ENCODE measurements at regions not wholly inside any gene's neighbourhood (a gene's known extent, or its start where the extent isn't known, plus 50 kb on each side); places are given as distances from the start of the nearest gene placed in this dataset.
"Not testable (repeated sequence)": the region's sequence is repeated elsewhere in the genome, so short reads cannot be mapped to it uniquely, and the experiment has no call there.

DNA sequence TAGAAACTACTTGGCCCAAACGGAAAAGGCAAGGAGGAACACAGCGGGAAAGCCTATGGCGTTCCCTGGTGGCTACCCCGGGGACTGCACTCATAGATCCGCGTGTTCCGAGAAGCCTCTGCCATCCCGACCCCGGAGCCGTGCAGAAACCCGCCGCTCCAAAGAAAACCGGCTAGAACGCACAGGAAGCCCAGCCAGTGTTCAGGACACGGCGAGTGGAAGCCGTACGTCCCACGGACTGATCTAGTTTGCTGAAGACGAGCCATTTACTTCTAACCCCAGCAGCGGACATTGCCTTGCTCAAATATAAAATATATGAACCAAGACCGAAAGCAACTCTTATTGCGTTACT lies 215.0 kb upstream of the NOTCH2NLA start:
- H3K36me3 ChIP-seq (ENCODE audit: control insufficient read depth in 1 of 2, insufficient read depth in 2 of 2, low read length in 2 of 2); H3K27me3 ChIP-seq (ENCODE audit: low read depth, low read length); H3K9me3 ChIP-seq (ENCODE audit: control insufficient read depth in 1 of 2, low read length in 2 of 2); H3K4me3 ChIP-seq (ENCODE audit: low read depth in 1 of 2, low read length in 2 of 2); H3K4me1 ChIP-seq (ENCODE audit: control insufficient read depth in 1 of 2, insufficient read depth in 2 of 2, low read length in 2 of 2); H3K27ac ChIP-seq (ENCODE audit: low read length): not testable (repeated sequence)

DNA sequence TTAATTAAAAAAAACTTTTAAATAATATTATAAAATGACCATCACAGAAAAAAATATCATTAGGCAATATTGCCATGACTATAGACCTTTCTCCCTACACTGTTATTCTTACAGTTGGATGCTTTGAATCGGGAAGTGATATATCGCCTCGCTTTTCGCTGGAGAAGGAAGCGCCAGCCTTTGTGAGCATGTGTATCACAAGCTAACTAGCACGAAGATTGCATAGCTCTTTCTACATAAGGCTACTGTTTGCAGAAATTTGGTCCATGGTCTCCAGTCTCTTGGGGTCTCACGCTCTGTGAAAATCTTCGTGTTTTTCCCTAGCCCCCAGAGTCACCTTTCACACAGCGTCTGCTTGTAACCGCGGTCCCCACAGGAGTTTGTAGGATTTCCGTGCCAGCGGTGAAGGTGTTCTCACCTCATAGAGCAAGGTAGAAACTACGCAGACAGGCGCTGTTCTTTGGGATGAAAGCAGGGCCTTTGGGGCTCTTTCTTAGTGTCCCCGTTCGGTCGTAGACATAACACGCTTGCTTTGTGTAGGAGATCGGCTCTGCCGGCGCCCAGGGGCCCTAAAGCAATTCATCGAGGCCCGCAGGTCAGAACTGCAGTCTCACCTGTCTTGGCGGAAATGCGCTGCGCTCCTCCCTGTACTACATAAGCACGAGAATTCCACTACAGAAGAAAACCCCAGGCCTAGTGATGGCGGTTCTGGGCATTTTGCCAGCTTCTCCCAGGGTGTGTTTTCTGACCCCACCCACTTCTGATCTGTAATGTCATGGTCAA lies 214.5 kb upstream of the NOTCH2NLA start:
- not testable (repeated sequence) for H3K4me3 ChIP-seq (ENCODE audit: low read depth in 1 of 2, low read length in 2 of 2); H3K27ac ChIP-seq (ENCODE audit: low read length); H3K36me3 ChIP-seq (ENCODE audit: control insufficient read depth in 1 of 2, insufficient read depth in 2 of 2, low read length in 2 of 2); H3K27me3 ChIP-seq (ENCODE audit: low read depth, low read length); H3K4me1 ChIP-seq (ENCODE audit: control insufficient read depth in 1 of 2, insufficient read depth in 2 of 2, low read length in 2 of 2); H3K9me3 ChIP-seq (ENCODE audit: control insufficient read depth in 1 of 2, low read length in 2 of 2)

DNA sequence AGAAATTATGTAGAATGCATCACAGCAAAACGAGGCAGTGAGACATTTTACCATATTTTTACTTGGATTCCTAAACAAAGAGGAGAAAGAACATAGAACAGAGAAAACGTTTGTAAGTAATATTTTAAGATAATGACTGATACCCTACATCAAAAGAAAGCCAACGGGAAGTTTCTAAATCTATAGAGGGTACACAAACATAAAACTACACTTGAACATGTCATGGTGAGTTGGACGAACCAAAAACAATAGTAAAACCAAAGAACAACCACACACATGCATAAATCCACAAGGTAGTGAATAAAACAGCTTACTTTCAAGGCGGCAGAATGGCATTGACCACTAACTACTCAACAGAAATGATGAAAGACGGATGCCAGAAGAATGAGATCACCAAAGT lies 209.7 kb upstream of the NOTCH2NLA start:
- H3K36me3 ChIP-seq (ENCODE audit: control insufficient read depth in 1 of 2, insufficient read depth in 2 of 2, low read length in 2 of 2); H3K4me1 ChIP-seq (ENCODE audit: control insufficient read depth in 1 of 2, insufficient read depth in 2 of 2, low read length in 2 of 2); H3K27me3 ChIP-seq (ENCODE audit: low read depth, low read length); H3K4me3 ChIP-seq (ENCODE audit: low read depth in 1 of 2, low read length in 2 of 2); H3K27ac ChIP-seq (ENCODE audit: low read length); H3K9me3 ChIP-seq (ENCODE audit: control insufficient read depth in 1 of 2, low read length in 2 of 2): not testable (repeated sequence)

DNA sequence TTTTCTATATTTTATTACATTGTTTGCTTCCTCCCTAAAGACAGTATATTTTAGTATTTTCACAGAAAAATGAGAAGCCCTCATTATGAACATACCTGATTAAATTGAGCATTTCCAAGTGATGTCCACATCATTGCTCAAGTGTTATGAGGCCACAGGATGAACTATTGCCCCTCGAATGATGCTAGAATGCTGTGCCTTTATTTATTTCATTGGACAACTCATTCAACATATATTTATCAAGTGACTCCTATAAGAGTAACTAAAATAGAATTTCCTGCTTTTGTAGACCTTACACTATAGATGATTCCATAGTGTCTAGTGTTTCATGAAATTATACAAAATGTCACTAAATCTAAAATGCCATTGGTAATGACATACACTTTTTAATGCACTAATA lies 187.8 kb upstream of the NOTCH2NLA start:
- not testable (repeated sequence) for H3K27me3 ChIP-seq (ENCODE audit: low read depth, low read length); H3K27ac ChIP-seq (ENCODE audit: low read length); H3K36me3 ChIP-seq (ENCODE audit: control insufficient read depth in 1 of 2, insufficient read depth in 2 of 2, low read length in 2 of 2); H3K4me1 ChIP-seq (ENCODE audit: control insufficient read depth in 1 of 2, insufficient read depth in 2 of 2, low read length in 2 of 2); H3K9me3 ChIP-seq (ENCODE audit: control insufficient read depth in 1 of 2, low read length in 2 of 2); H3K4me3 ChIP-seq (ENCODE audit: low read depth in 1 of 2, low read length in 2 of 2)

DNA sequence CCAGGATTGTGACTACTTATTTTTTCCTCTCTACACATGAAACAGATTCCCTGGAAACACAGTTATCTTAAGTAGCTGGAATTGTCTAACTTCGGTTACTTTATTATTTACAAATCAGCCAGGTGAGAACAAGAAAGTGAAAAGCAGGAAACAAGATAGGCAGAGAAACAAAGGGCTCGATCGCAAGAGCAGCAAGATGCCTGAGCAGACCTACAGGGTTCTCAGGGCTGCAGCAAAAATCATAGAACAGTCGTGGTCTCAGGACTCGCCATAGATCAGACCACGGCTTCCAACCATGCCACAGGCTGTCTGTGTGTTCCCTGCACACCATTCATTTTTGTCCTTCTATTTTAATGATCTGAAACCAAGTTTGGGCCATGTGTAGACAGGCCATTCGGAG lies 186.2 kb upstream of the NOTCH2NLA start:
- not testable (repeated sequence) for H3K36me3 ChIP-seq (ENCODE audit: control insufficient read depth in 1 of 2, insufficient read depth in 2 of 2, low read length in 2 of 2); H3K27me3 ChIP-seq (ENCODE audit: low read depth, low read length); H3K27ac ChIP-seq (ENCODE audit: low read length); H3K4me1 ChIP-seq (ENCODE audit: control insufficient read depth in 1 of 2, insufficient read depth in 2 of 2, low read length in 2 of 2); H3K9me3 ChIP-seq (ENCODE audit: control insufficient read depth in 1 of 2, low read length in 2 of 2); H3K4me3 ChIP-seq (ENCODE audit: low read depth in 1 of 2, low read length in 2 of 2)

DNA sequence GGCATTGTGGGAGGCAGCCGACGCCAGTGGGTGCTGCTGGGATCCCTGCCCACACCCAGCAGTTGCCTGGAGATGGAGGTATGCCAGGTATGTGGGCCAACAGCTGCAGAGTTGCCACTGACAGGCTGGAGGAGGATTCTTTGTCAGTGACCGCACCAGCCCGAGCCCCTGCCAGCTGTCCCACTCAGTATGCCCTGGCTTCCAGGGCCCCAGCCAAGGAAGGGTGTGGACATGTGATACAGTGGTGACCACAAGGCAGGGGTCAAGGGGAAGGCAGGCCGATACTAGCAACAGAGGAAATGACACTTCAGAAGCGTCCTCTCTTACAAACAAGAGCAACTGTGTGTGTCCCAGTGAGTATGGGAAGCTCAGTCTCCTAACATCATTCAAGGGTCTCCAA lies 185.1 kb upstream of the NOTCH2NLA start:
- not testable (repeated sequence) for H3K9me3 ChIP-seq (ENCODE audit: control insufficient read depth in 1 of 2, low read length in 2 of 2); H3K4me3 ChIP-seq (ENCODE audit: low read depth in 1 of 2, low read length in 2 of 2); H3K27ac ChIP-seq (ENCODE audit: low read length); H3K27me3 ChIP-seq (ENCODE audit: low read depth, low read length); H3K36me3 ChIP-seq (ENCODE audit: control insufficient read depth in 1 of 2, insufficient read depth in 2 of 2, low read length in 2 of 2); H3K4me1 ChIP-seq (ENCODE audit: control insufficient read depth in 1 of 2, insufficient read depth in 2 of 2, low read length in 2 of 2)

DNA sequence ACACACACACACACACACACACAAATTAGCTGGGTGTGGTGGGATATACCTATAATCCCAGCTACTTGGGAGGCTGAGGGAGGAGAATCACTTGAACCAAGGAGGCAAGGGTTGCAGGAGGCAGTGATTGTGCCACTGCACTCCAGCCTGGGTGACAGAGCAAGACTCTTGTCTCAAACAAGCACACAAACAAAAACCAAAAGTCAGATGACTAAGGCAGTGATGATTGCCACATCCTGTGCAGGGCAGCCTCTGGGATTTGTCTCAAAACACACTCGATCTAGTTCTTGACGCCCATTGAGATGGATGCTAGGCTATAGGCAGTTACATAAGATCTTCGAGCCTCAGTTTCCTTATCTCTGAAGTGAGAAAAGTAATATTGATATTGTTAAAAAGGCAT lies 183.1 kb upstream of the NOTCH2NLA start:
- not testable (repeated sequence) for H3K9me3 ChIP-seq (ENCODE audit: control insufficient read depth in 1 of 2, low read length in 2 of 2); H3K4me1 ChIP-seq (ENCODE audit: control insufficient read depth in 1 of 2, insufficient read depth in 2 of 2, low read length in 2 of 2); H3K27ac ChIP-seq (ENCODE audit: low read length); H3K27me3 ChIP-seq (ENCODE audit: low read depth, low read length); H3K36me3 ChIP-seq (ENCODE audit: control insufficient read depth in 1 of 2, insufficient read depth in 2 of 2, low read length in 2 of 2); H3K4me3 ChIP-seq (ENCODE audit: low read depth in 1 of 2, low read length in 2 of 2)

DNA sequence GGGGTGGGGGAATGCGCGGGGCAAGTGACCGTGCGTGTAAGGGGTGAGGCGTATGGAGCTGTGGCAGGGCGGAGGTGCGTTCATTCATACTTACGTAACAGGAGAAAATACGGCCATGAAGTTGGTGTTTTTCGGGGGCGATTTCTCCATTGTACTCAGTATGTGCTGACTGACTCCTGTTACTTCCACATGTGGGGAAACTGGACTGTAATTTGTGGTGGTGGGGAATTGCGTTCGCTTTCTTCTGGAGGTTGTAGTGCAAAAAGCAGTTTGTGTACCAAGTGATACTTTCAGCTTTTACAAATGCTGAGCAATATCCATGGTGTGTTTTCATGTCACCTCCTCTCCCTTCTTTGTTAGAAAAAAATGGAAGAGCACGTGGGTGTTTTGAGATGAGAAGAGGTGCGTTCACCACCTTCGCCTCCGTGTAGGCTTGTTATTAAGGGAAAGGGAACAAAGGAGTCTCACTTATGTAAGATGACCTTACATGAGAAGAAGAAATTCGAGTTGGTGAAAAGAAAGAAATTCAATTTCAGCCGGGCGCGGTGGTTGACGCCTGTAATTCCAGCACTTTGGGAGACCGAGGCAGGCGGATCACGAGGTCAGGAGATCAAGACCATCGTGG lies 181.1 kb upstream of the NOTCH2NLA start:
- H3K4me1 ChIP-seq (ENCODE audit: control insufficient read depth in 1 of 2, insufficient read depth in 2 of 2, low read length in 2 of 2); H3K27ac ChIP-seq (ENCODE audit: low read length); H3K27me3 ChIP-seq (ENCODE audit: low read depth, low read length); H3K36me3 ChIP-seq (ENCODE audit: control insufficient read depth in 1 of 2, insufficient read depth in 2 of 2, low read length in 2 of 2); H3K4me3 ChIP-seq (ENCODE audit: low read depth in 1 of 2, low read length in 2 of 2); H3K9me3 ChIP-seq (ENCODE audit: control insufficient read depth in 1 of 2, low read length in 2 of 2): not testable (repeated sequence)

DNA sequence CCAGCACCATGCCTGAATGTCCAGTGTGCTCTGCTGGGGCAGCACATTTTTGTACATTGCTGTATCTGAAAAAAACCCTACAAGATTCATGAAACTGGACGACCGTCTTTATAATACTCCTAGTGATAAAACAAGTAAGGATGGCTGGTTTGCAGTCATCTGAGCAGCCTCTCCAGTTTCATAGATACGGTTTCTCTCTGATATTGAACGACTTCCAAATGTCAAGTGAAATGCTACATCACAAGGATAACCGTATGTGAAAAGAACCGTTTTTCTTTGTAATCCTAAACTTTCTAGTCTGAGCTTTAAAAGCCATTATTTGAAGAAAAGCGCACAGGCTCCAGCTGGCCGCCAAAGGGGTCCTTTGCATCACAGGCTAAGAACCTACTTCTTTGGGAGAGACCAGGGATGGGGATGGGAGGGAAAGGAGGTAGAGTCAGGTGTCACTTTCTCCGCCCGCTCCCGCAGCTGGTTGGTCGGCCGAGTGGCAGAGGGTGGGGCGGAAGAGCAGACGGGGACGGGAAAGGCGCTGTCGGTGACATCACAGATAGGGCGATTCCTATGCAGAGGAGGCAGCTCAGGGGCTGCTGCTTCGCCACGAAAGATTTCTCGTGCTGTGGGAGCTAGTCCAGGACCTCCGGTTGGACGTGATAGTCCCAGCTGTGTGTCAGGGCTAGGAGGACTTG lies 180.4 kb upstream of the NOTCH2NLA start:
- H3K4me1 ChIP-seq (ENCODE audit: control insufficient read depth in 1 of 2, insufficient read depth in 2 of 2, low read length in 2 of 2); H3K36me3 ChIP-seq (ENCODE audit: control insufficient read depth in 1 of 2, insufficient read depth in 2 of 2, low read length in 2 of 2); H3K27me3 ChIP-seq (ENCODE audit: low read depth, low read length); H3K4me3 ChIP-seq (ENCODE audit: low read depth in 1 of 2, low read length in 2 of 2); H3K9me3 ChIP-seq (ENCODE audit: control insufficient read depth in 1 of 2, low read length in 2 of 2); H3K27ac ChIP-seq (ENCODE audit: low read length): not testable (repeated sequence)

DNA sequence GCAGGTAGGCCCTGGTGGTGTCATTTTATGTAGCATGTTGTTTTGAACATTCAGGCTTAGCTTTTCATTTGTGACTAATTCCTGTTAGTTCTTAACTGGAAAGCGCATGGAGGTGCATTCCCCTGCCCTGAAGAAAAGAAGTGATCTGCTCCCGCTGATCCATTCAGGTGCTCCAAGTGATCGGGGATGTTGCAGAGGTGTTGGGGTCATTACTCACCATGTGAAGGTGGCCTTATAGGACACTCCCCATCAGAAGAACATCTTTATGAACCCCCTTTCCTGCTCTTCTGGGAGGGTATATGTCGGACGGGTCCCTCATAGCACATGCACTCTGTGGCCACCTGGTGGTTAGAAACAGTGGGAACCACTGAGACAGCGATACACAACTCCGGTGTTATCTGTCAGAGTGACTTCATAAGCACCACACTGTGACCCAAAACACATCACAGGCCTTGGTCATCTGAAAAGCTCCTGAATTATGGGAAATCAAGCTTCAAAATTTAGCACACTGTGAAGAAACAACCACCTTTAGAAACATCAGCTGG lies 172.5 kb upstream of the NOTCH2NLA start:
- not testable (repeated sequence) for H3K36me3 ChIP-seq (ENCODE audit: control insufficient read depth in 1 of 2, insufficient read depth in 2 of 2, low read length in 2 of 2); H3K27ac ChIP-seq (ENCODE audit: low read length); H3K4me3 ChIP-seq (ENCODE audit: low read depth in 1 of 2, low read length in 2 of 2); H3K27me3 ChIP-seq (ENCODE audit: low read depth, low read length); H3K9me3 ChIP-seq (ENCODE audit: control insufficient read depth in 1 of 2, low read length in 2 of 2); H3K4me1 ChIP-seq (ENCODE audit: control insufficient read depth in 1 of 2, insufficient read depth in 2 of 2, low read length in 2 of 2)

DNA sequence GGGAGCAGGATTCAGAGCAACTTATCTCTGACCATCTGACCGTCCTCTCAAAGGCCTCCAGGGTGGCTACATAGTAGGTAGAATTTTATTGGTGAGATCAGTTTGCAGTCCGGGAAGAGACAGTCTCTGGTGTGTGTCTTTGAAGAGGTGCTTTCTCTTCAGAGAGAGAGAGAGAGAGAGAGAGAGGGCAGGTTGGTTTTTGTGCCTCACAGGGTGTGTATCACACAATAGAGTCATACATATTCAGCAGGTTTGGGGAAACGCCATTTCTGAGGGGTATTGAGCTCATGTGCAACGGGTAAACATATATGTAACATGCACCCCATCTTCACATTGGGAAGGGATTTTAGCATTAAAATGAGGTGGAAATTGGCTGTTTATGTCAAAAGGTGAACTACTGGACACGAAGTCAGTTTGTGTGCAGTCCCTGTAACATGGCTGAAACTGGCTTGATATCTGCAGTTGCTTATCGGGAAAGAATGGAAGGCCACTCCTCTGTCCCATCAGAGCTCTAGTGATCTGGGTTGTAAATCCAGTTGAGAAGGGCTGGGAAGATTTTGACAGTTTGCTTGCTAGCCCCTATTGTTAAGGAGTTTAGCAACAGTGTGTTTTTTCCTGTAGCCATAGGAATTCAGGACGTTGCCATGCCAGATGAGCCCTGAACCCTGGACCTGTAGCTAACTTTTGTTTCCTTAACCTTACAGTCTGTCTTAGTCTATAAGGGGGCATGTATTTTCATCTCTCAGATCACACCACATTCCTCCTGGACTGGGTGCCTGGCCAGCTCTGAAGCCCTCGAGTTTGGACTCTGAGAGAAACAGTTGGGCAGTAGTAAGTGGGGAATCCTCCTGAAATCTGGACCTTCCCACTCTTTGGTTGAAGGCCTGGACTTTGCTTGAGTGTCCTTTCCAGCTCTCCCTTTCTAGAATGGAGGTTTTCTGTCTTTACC lies 171.6 kb upstream of the NOTCH2NLA start:
- H3K36me3 ChIP-seq (ENCODE audit: control insufficient read depth in 1 of 2, insufficient read depth in 2 of 2, low read length in 2 of 2); H3K27ac ChIP-seq (ENCODE audit: low read length); H3K27me3 ChIP-seq (ENCODE audit: low read depth, low read length); H3K4me1 ChIP-seq (ENCODE audit: control insufficient read depth in 1 of 2, insufficient read depth in 2 of 2, low read length in 2 of 2); H3K9me3 ChIP-seq (ENCODE audit: control insufficient read depth in 1 of 2, low read length in 2 of 2); H3K4me3 ChIP-seq (ENCODE audit: low read depth in 1 of 2, low read length in 2 of 2): not testable (repeated sequence)

All from muscle layer of duodenum (tissue), 2 donors.